CD4-positive, CD25-positive, alpha-beta regulatory T cell (primary cell): ENCODE measurements at regions not wholly inside any gene's neighbourhood (a gene's known extent, or its start where the extent isn't known, plus 50 kb on each side); places are given as distances from the start of the nearest gene placed in this dataset.
"Not testable (repeated sequence)": the region's sequence is repeated elsewhere in the genome, so short reads cannot be mapped to it uniquely, and the experiment has no call there.

Experiments used
- ATAC-seq, 2 donors: fragments of 150-1000 bp; cut with Tn5 transposase; one replicate each; pipeline ENCODE4 v1.10.0; 2021; ENCODE audit warnings: low read depth in 2 of 2, moderate number of reproducible peaks in 2 of 2, moderate library complexity in 1 of 2
- DNase-seq, 3 donors: peaks; one replicate each; pipeline versions ENCODE4 v3.0.0 to v3.0.0-alpha.2; 2012 to 2022; ENCODE audit warnings: mixed read lengths in 1 of 3
- H3K27ac ChIP-seq: one replicate; pipeline ENCODE4 v1.7.0; 2013; ENCODE audit warnings: mild to moderate bottlenecking, low read length; ENCODE audit not compliant: insufficient read depth, poor library complexity, severe bottlenecking
- H3K27me3 ChIP-seq: one replicate; pipeline ENCODE4 v1.7.0; 2013; ENCODE audit warnings: low read length; ENCODE audit not compliant: control insufficient read depth, insufficient read depth
- H3K36me3 ChIP-seq: one replicate; pipeline ENCODE4 v1.7.0; 2013; ENCODE audit warnings: mild to moderate bottlenecking, low read length, moderate library complexity; ENCODE audit not compliant: control insufficient read depth, insufficient read depth
- H3K4me1 ChIP-seq: 2 replicates; pipeline ENCODE4 v1.7.0; 2013; ENCODE audit warnings: mild to moderate bottlenecking, low read length; ENCODE audit not compliant: insufficient read depth, control insufficient read depth, poor library complexity, severe bottlenecking
- H3K4me3 ChIP-seq: one replicate; pipeline ENCODE4 v1.7.0; 2013; ENCODE audit warnings: low read depth, mild to moderate bottlenecking, low read length, moderate library complexity
- H3K9me3 ChIP-seq, 2 experiments: 1 replicate in 1 of 2; 2 replicates in 1 of 2; pipeline ENCODE4 v1.7.0; 2013; ENCODE audit warnings: low read length in 2 of 2, mild to moderate bottlenecking in 1 of 2, moderate library complexity in 1 of 2; ENCODE audit not compliant: control insufficient read depth in 2 of 2
- H3K27ac Mint-ChIP-seq, 3 donors: one replicate each; pipeline ENCODE4 v1.8.0; 2020 to 2022; ENCODE audit warnings: mild to moderate bottlenecking in 3 of 3, mixed read lengths in 3 of 3, moderate library complexity in 2 of 3
- H3K27me3 Mint-ChIP-seq: one replicate; pipeline ENCODE4 v1.8.0; 2022; ENCODE audit warnings: mild to moderate bottlenecking, mixed read lengths
- H3K36me3 Mint-ChIP-seq: one replicate; pipeline ENCODE4 v1.8.0; 2020; ENCODE audit warnings: mixed read lengths
- H3K4me1 Mint-ChIP-seq, 4 donors: one replicate each; pipeline ENCODE4 v1.8.0; 2020 to 2022; ENCODE audit warnings: mixed read lengths in 4 of 4, mild to moderate bottlenecking in 1 of 4
- H3K4me3 Mint-ChIP-seq, 4 donors: one replicate each; pipeline ENCODE4 v1.8.0; 2020 to 2022; ENCODE audit warnings: mild to moderate bottlenecking in 4 of 4, mixed read lengths in 4 of 4, moderate library complexity in 3 of 4
- H3K9me3 Mint-ChIP-seq, 7 donors: one replicate each; pipeline ENCODE4 v1.8.0; 2020 to 2022; ENCODE audit warnings: mixed read lengths in 7 of 7, mild to moderate bottlenecking in 3 of 7, moderate library complexity in 2 of 7

- no peak overlapping the region for H3K27ac ChIP-seq
Observed at GRCh38 chr13:20311022-20311421, 78.9 kb upstream of the GJB6 start.

GRCh38 chr13:20306039-20306438 lies 73.9 kb upstream of the GJB6 start:
- no peak overlapping the region for H3K27ac ChIP-seq
- ATAC-seq (no peak), DNase-seq (no peak)
- Mint-ChIP-seq H3K4me3 (no peak overlapping the region), H3K36me3 (no peaks in the 10 kb centered on the region), H3K27ac (no peak overlapping the region), H3K9me3 (peaks cover 0 to 13% (median 7%) of the 10 kb centered on the region in 7 donors), H3K27me3 (peaks cover 44% of the 10 kb centered on the region), H3K4me1 (peaks cover 0 to 2% (median 1%) of the 10 kb centered on the region in 4 donors)
- H3K4me1 ChIP-seq = peaks cover 5% of the 10 kb centered on the region
- H3K9me3 ChIP-seq = peaks cover 0 to 5% of the 10 kb centered on the region in 2 experiments
- H3K36me3 ChIP-seq = no peaks in the 10 kb centered on the region
- peaks cover 20% of the 10 kb centered on the region for H3K27me3 ChIP-seq
- no peak overlapping the region for H3K4me3 ChIP-seq

More at GRCh38 chr13:20311022-20311421, 78.9 kb upstream of the GJB6 start:
- no peak for DNase-seq
- no peaks in the 10 kb centered on the region for H3K36me3 Mint-ChIP-seq
- H3K4me1 Mint-ChIP-seq = no peaks in the 10 kb centered on the region
- no peaks in the 10 kb centered on the region for H3K36me3 ChIP-seq
- no peak overlapping the region for H3K4me3 ChIP-seq
- H3K27ac Mint-ChIP-seq = no peak overlapping the region
- peaks cover 15% of the 10 kb centered on the region for H3K27me3 Mint-ChIP-seq
- H3K9me3 Mint-ChIP-seq = peaks cover 0 to 13% (median 7%) of the 10 kb centered on the region in 7 donors
- no peak overlapping the region for H3K4me3 Mint-ChIP-seq
- H3K9me3 ChIP-seq = peaks cover 0 to 5% of the 10 kb centered on the region in 2 experiments
- no peaks in the 10 kb centered on the region for H3K4me1 ChIP-seq
- no peak for ATAC-seq
- peaks cover 17% of the 10 kb centered on the region for H3K27me3 ChIP-seq

GRCh38 chr13:20305587-20305986 lies 73.5 kb upstream of the GJB6 start:
- Histone ChIP-seq H3K4me3 (no peak overlapping the region), H3K27me3 (peaks cover 24% of the 10 kb centered on the region), H3K27ac (no peak overlapping the region), H3K9me3 (peaks cover 0 to 5% of the 10 kb centered on the region in 2 experiments), H3K4me1 (peaks cover 5% of the 10 kb centered on the region), H3K36me3 (no peaks in the 10 kb centered on the region)
- H3K36me3 Mint-ChIP-seq = no peaks in the 10 kb centered on the region
- peaks cover 0 to 2% (median 1%) of the 10 kb centered on the region in 4 donors for H3K4me1 Mint-ChIP-seq
- DNase-seq (no peak), ATAC-seq (no peak)
- H3K4me3 Mint-ChIP-seq = no peak overlapping the region
- peaks cover 0 to 13% (median 7%) of the 10 kb centered on the region in 7 donors for H3K9me3 Mint-ChIP-seq
- H3K27ac Mint-ChIP-seq = no peak overlapping the region
- H3K27me3 Mint-ChIP-seq = peaks cover 49% of the 10 kb centered on the region

GRCh38 chr13:20304061-20304460 lies 71.9 kb upstream of the GJB6 start:
- H3K4me3 ChIP-seq, H3K4me3 Mint-ChIP-seq, H3K4me1 Mint-ChIP-seq, H3K4me1 ChIP-seq, H3K9me3 ChIP-seq, DNase-seq, ATAC-seq, H3K27ac Mint-ChIP-seq, H3K36me3 Mint-ChIP-seq, H3K36me3 ChIP-seq, H3K27ac ChIP-seq: not testable (repeated sequence)
- Mint-ChIP-seq H3K27me3 (peaks cover 59% of the 10 kb centered on the region), H3K9me3 (peaks cover 0 to 13% (median 7%) of the 10 kb centered on the region in 7 donors)
- H3K27me3 ChIP-seq = peaks cover 24% of the 10 kb centered on the region

GRCh38 chr13:20303636-20304035 lies 71.5 kb upstream of the GJB6 start:
- peaks cover 5% of the 10 kb centered on the region for H3K4me1 ChIP-seq
- peaks cover 63% of the 10 kb centered on the region for H3K27me3 Mint-ChIP-seq
- ATAC-seq = no peak
- H3K36me3 Mint-ChIP-seq = no peaks in the 10 kb centered on the region
- H3K4me3 ChIP-seq = no peak overlapping the region
- no peak overlapping the region for H3K4me3 Mint-ChIP-seq
- H3K9me3 Mint-ChIP-seq = peaks cover 0 to 13% (median 7%) of the 10 kb centered on the region in 7 donors
- DNase-seq = no peak
- H3K36me3 ChIP-seq = no peaks in the 10 kb centered on the region
- H3K27ac ChIP-seq = no peak overlapping the region
- H3K27me3 ChIP-seq = peaks cover 24% of the 10 kb centered on the region
- H3K4me1 Mint-ChIP-seq = peaks cover 0 to 3% (median 1%) of the 10 kb centered on the region in 4 donors
- H3K9me3 ChIP-seq = peaks cover 0 to 5% of the 10 kb centered on the region in 2 experiments
- no peak overlapping the region for H3K27ac Mint-ChIP-seq

GRCh38 chr13:20301403-20302071 lies 69.4 kb upstream of the GJB6 start:
- Mint-ChIP-seq H3K4me1 (peaks cover 0 to 6% (median 1%) of the 10 kb centered on the region in 4 donors), H3K36me3 (peaks cover 3% of the 10 kb centered on the region), H3K9me3 (peaks cover 0 to 3% (median 0%) of the 10 kb centered on the region in 7 donors), H3K27me3 (peaks cover 50% of the 10 kb centered on the region), H3K4me3 (peak overlapping the region in 1 of 4 donors; percentile 28), H3K27ac (peak overlapping the region in 1 of 3 donors; percentile 42)
- DNase-seq = no peak
- Histone ChIP-seq H3K4me1 (peaks cover 5% of the 10 kb centered on the region), H3K27ac (no peak overlapping the region), H3K36me3 (no peaks in the 10 kb centered on the region), H3K4me3 (no peak overlapping the region), H3K9me3 (no peaks in the 10 kb centered on the region), H3K27me3 (peaks cover 16% of the 10 kb centered on the region)
- no peak for ATAC-seq

GRCh38 chr13:20301015-20301402 lies 68.9 kb upstream of the GJB6 start:
- no peaks in the 10 kb centered on the region for H3K36me3 ChIP-seq
- H3K4me1 Mint-ChIP-seq = peaks cover 0 to 6% (median 1%) of the 10 kb centered on the region in 4 donors
- H3K4me3 Mint-ChIP-seq = peak overlapping the region in 1 of 4 donors; percentile 28
- H3K27ac Mint-ChIP-seq = peak overlapping the region in 1 of 3 donors; percentile 42
- no peak overlapping the region for H3K27ac ChIP-seq
- H3K36me3 Mint-ChIP-seq = peaks cover 3% of the 10 kb centered on the region
- peaks cover 0 to 2% (median 0%) of the 10 kb centered on the region in 7 donors for H3K9me3 Mint-ChIP-seq
- no peak for DNase-seq
- H3K9me3 ChIP-seq = no peaks in the 10 kb centered on the region
- H3K27me3 Mint-ChIP-seq = peaks cover 48% of the 10 kb centered on the region
- ATAC-seq = no peak
- H3K4me3 ChIP-seq = no peak overlapping the region
- peaks cover 13% of the 10 kb centered on the region for H3K27me3 ChIP-seq
- peaks cover 5% of the 10 kb centered on the region for H3K4me1 ChIP-seq

GRCh38 chr13:20297181-20297580 lies 65.1 kb upstream of the GJB6 start:
- Mint-ChIP-seq H3K4me3 (no peak overlapping the region), H3K4me1 (peaks cover 0 to 6% (median 1%) of the 10 kb centered on the region in 4 donors), H3K36me3 (peaks cover 3% of the 10 kb centered on the region), H3K27ac (no peak overlapping the region), H3K9me3 (peaks cover 0 to 2% (median 0%) of the 10 kb centered on the region in 7 donors), H3K27me3 (peaks cover 28% of the 10 kb centered on the region)
- H3K36me3 ChIP-seq = no peaks in the 10 kb centered on the region
- no peaks in the 10 kb centered on the region for H3K9me3 ChIP-seq
- no peak overlapping the region for H3K4me3 ChIP-seq
- peaks cover 5% of the 10 kb centered on the region for H3K4me1 ChIP-seq
- H3K27ac ChIP-seq = no peak overlapping the region
- H3K27me3 ChIP-seq = peaks cover 5% of the 10 kb centered on the region
- ATAC-seq = no peak
- no peak for DNase-seq
